ENCODE measurements at regions not wholly inside any gene's neighbourhood (a gene's known extent, or its start where the extent isn't known, plus 50 kb on each side); places are given as distances from the start of the nearest gene placed in this dataset.

- H3K36me3 Mint-ChIP-seq (ENCODE audit: low read depth), result no peaks in the 10 kb centered on the region
- no peak overlapping the region for H3K4me3 Mint-ChIP-seq
- no peak overlapping the region for H3K27ac Mint-ChIP-seq
Measured at GRCh38 chr10:100612601-100613595, 77.2 kb downstream of the HIF1AN start.

GRCh38 chr10:100613846-100614245, 78.1 kb downstream of the HIF1AN start:
- peaks cover 63% of the 10 kb centered on the region for H3K27me3 Mint-ChIP-seq
- H3K4me1 Mint-ChIP-seq (ENCODE audit: low read depth), result no peaks in the 10 kb centered on the region

More at GRCh38 chr10:100612601-100613595, 77.2 kb downstream of the HIF1AN start:
- H3K27me3 Mint-ChIP-seq, result peaks cover 65% of the 10 kb centered on the region
- DNase-seq, result no peak
- no peaks in the 10 kb centered on the region for H3K4me1 Mint-ChIP-seq (ENCODE audit: low read depth)
- H3K9me3 Mint-ChIP-seq, result no peaks in the 10 kb centered on the region

GRCh38 chr10:100614429-100615095, 78.8 kb downstream of the HIF1AN start:
- Mint-ChIP-seq H3K9me3 (no peaks in the 10 kb centered on the region), H3K36me3 (ENCODE audit: low read depth) (no peaks in the 10 kb centered on the region), H3K4me3 (no peak overlapping the region), H3K27ac (no peak overlapping the region), H3K27me3 (peaks cover 66% of the 10 kb centered on the region), H3K4me1 (ENCODE audit: low read depth) (no peaks in the 10 kb centered on the region)
- DNase-seq, result no peak

More at GRCh38 chr10:100613846-100614245, 78.1 kb downstream of the HIF1AN start:
- H3K36me3 Mint-ChIP-seq (ENCODE audit: low read depth), result no peaks in the 10 kb centered on the region
- H3K27ac Mint-ChIP-seq, result no peak overlapping the region
- H3K4me3 Mint-ChIP-seq, result no peak overlapping the region
- no peaks in the 10 kb centered on the region for H3K9me3 Mint-ChIP-seq
- no peak for DNase-seq

- Mint-ChIP-seq H3K36me3 (ENCODE audit: low read depth) (no peaks in the 10 kb centered on the region), H3K9me3 (no peaks in the 10 kb centered on the region), H3K4me3 (no peak overlapping the region), H3K27me3 (peaks cover 70% of the 10 kb centered on the region), H3K4me1 (ENCODE audit: low read depth) (no peaks in the 10 kb centered on the region), H3K27ac (no peak overlapping the region)
- DNase-seq, result no peak
Measured at GRCh38 chr10:100615241-100615640, 79.5 kb downstream of the HIF1AN start.

GRCh38 chr10:100615908-100616307, 80.2 kb downstream of the HIF1AN start:
- Mint-ChIP-seq H3K9me3 (no peaks in the 10 kb centered on the region), H3K36me3 (ENCODE audit: low read depth) (no peaks in the 10 kb centered on the region), H3K4me3 (no peak overlapping the region), H3K4me1 (ENCODE audit: low read depth) (no peaks in the 10 kb centered on the region), H3K27ac (no peak overlapping the region), H3K27me3 (peaks cover 72% of the 10 kb centered on the region)
- DNase-seq, result no peak

- DNase-seq, result no peak
- peaks cover 79% of the 10 kb centered on the region for H3K27me3 Mint-ChIP-seq
- no peak overlapping the region for H3K4me3 Mint-ChIP-seq
Measured at GRCh38 chr10:100618091-100618615, 82.4 kb downstream of the HIF1AN start.

GRCh38 chr10:100618632-100619255, 83.0 kb downstream of the HIF1AN start:
- no peak overlapping the region for H3K27ac Mint-ChIP-seq
- H3K4me1 Mint-ChIP-seq (ENCODE audit: low read depth), result peaks cover 4% of the 10 kb centered on the region
- DNase-seq, result no peak
- peaks cover 78% of the 10 kb centered on the region for H3K27me3 Mint-ChIP-seq
- no peaks in the 10 kb centered on the region for H3K36me3 Mint-ChIP-seq (ENCODE audit: low read depth)
- H3K4me3 Mint-ChIP-seq, result no peak overlapping the region
- no peaks in the 10 kb centered on the region for H3K9me3 Mint-ChIP-seq

More at GRCh38 chr10:100618091-100618615, 82.4 kb downstream of the HIF1AN start:
- no peak overlapping the region for H3K27ac Mint-ChIP-seq
- no peaks in the 10 kb centered on the region for H3K36me3 Mint-ChIP-seq (ENCODE audit: low read depth)
- no peaks in the 10 kb centered on the region for H3K9me3 Mint-ChIP-seq
- H3K4me1 Mint-ChIP-seq (ENCODE audit: low read depth), result peaks cover 4% of the 10 kb centered on the region

- Mint-ChIP-seq H3K4me3 (no peak overlapping the region), H3K27me3 (peaks cover 82% of the 10 kb centered on the region), H3K36me3 (ENCODE audit: low read depth) (no peaks in the 10 kb centered on the region), H3K4me1 (ENCODE audit: low read depth) (peaks cover 4% of the 10 kb centered on the region), H3K9me3 (no peaks in the 10 kb centered on the region), H3K27ac (no peak overlapping the region)
- DNase-seq, result no peak
Measured at GRCh38 chr10:100620087-100620835, 84.5 kb downstream of the HIF1AN start.

- H3K4me1 Mint-ChIP-seq (ENCODE audit: low read depth), result peaks cover 4% of the 10 kb centered on the region
- H3K36me3 Mint-ChIP-seq (ENCODE audit: low read depth), result no peaks in the 10 kb centered on the region
- H3K9me3 Mint-ChIP-seq, result no peaks in the 10 kb centered on the region
- no peak overlapping the region for H3K27ac Mint-ChIP-seq
- H3K27me3 Mint-ChIP-seq, result peaks cover 85% of the 10 kb centered on the region
- H3K4me3 Mint-ChIP-seq, result peak overlapping the region; percentile 68
- DNase-seq, result peak; percentile 51
Measured at GRCh38 chr10:100621360-100622205, 85.8 kb downstream of the HIF1AN start.

- no peak for DNase-seq
- peaks cover 86% of the 10 kb centered on the region for H3K27me3 Mint-ChIP-seq
- H3K9me3 Mint-ChIP-seq, result no peaks in the 10 kb centered on the region
Measured at GRCh38 chr10:100622946-100623345, 87.2 kb downstream of the HIF1AN start.

GRCh38 chr10:100623521-100624230, 87.9 kb downstream of the HIF1AN start:
- peaks cover 85% of the 10 kb centered on the region for H3K27me3 Mint-ChIP-seq
- peaks cover 4% of the 10 kb centered on the region for H3K4me1 Mint-ChIP-seq (ENCODE audit: low read depth)
- H3K36me3 Mint-ChIP-seq (ENCODE audit: low read depth), result no peaks in the 10 kb centered on the region
- H3K9me3 Mint-ChIP-seq, result no peaks in the 10 kb centered on the region
- no peak overlapping the region for H3K27ac Mint-ChIP-seq
- no peak for DNase-seq
- no peak overlapping the region for H3K4me3 Mint-ChIP-seq

More at GRCh38 chr10:100622946-100623345, 87.2 kb downstream of the HIF1AN start:
- Mint-ChIP-seq H3K36me3 (ENCODE audit: low read depth) (no peaks in the 10 kb centered on the region), H3K4me3 (no peak overlapping the region), H3K4me1 (ENCODE audit: low read depth) (peaks cover 4% of the 10 kb centered on the region), H3K27ac (no peak overlapping the region)

GRCh38 chr10:100624298-100624697, 88.6 kb downstream of the HIF1AN start:
- no peak for DNase-seq
- H3K36me3 Mint-ChIP-seq (ENCODE audit: low read depth), result no peaks in the 10 kb centered on the region
- peaks cover 4% of the 10 kb centered on the region for H3K4me1 Mint-ChIP-seq (ENCODE audit: low read depth)
- no peaks in the 10 kb centered on the region for H3K9me3 Mint-ChIP-seq
- no peak overlapping the region for H3K4me3 Mint-ChIP-seq
- H3K27me3 Mint-ChIP-seq, result peaks cover 79% of the 10 kb centered on the region
- H3K27ac Mint-ChIP-seq, result no peak overlapping the region

- Mint-ChIP-seq H3K4me3 (no peak overlapping the region), H3K4me1 (ENCODE audit: low read depth) (peaks cover 4% of the 10 kb centered on the region), H3K27ac (no peak overlapping the region), H3K27me3 (peaks cover 66% of the 10 kb centered on the region), H3K36me3 (ENCODE audit: low read depth) (no peaks in the 10 kb centered on the region), H3K9me3 (no peaks in the 10 kb centered on the region)
- DNase-seq, result no peak
Measured at GRCh38 chr10:100625816-100626215, 90.1 kb downstream of the HIF1AN start.

Data from activated T-cell treated with anti-CD3 and anti-CD28 coated beads, Interleukin-2, amount 50 U/mL, for 24 hours (primary cell).